ENCODE measurements at regions not wholly inside any gene's neighbourhood (a gene's known extent, or its start where the extent isn't known, plus 50 kb on each side); places are given as distances from the start of the nearest gene placed in this dataset.
A peak's percentile ranks its signal among the peaks of the same experiment; 100 is the strongest.

- Histone ChIP-seq H3K4me3 (no peak overlapping the region), H3K4me1 (peaks cover 24% of the 10 kb centered on the region), H3K4me2 (no peak overlapping the region), H3K27ac (peak overlapping the region in 1 of 2 experiments; percentile 11; a peak in 1 of 6 replicates), H3K9me3 (no peaks in the 10 kb centered on the region)
- DNase-seq (ENCODE audit: low read depth in 1 of 2, low spot score in 1 of 2) (no peak), FAIRE-seq (no peak), ATAC-seq (no peak)
- ChIA-PET CTCF (interaction anchor here (0.8 to 5.9 kb wide), 7 partner anchors 9 to 311 kb away, joined by 3 to 146 read pairs (median 5); no protein-coding TSS in a partner anchor), POLR2A (no interaction called here)
- 36% methylated on average over 4 of the region's 4 CpGs for WGBS (ENCODE audit: missing lambda C conversion rate)
- TF ChIP-seq CTCF (IDR thresholded peaks at IDR 0.05), result no peak
- no peak for TF ChIP-seq TFCP2L1 (CRISPR knock-in tag; IDR thresholded peaks at IDR 0.05)
- no peak for TF ChIP-seq NFE2L2 (conservative IDR thresholded peaks at IDR 0.05; ENCODE audit: low read length)
- no peak for TF ChIP-seq NR3C1 (IDR thresholded peaks at IDR 0.05)
- TF ChIP-seq POLR2AphosphoS2 (conservative IDR thresholded peaks at IDR 0.05; ENCODE audit: low read length), result no peak
- TF ChIP-seq ELK1 (IDR thresholded peaks at IDR 0.05; ENCODE audit: low read depth, low read length), result no peak
- no peak for TF ChIP-seq KDM5A (IDR thresholded peaks at IDR 0.05)
- TF ChIP-seq MAZ (IDR thresholded peaks at IDR 0.05; ENCODE audit: borderline replicate concordance, low read depth, low read length), result no peak
- TF ChIP-seq ZFP36 (IDR thresholded peaks at IDR 0.05; ENCODE audit: borderline replicate concordance, partially characterized antibody), result no peak
- no peak for TF ChIP-seq SREBF2 (IDR thresholded peaks at IDR 0.05)
- no peak for TF ChIP-seq REST (IDR thresholded peaks at IDR 0.05)
Observed at GRCh38 chr11:27187075-27187847, 146.6 kb downstream of the BBOX1 start.

GRCh38 chr11:27186580-27186979 is 146.0 kb downstream of the BBOX1 start:
- ATAC-seq (no peak), DNase-seq (ENCODE audit: low read depth in 1 of 2, low spot score in 1 of 2) (no peak), FAIRE-seq (no peak)
- Histone ChIP-seq H3K27ac (no peak overlapping the region; a peak in 1 of 6 replicates), H3K4me3 (no peak overlapping the region), H3K4me1 (peaks cover 24% of the 10 kb centered on the region), H3K4me2 (no peak overlapping the region), H3K9me3 (no peaks in the 10 kb centered on the region)
- POLR2A ChIA-PET, result interaction anchor here (0.5 kb wide), 1 partner anchor 301 kb away, joined by 4 read pairs; no protein-coding TSS in a partner anchor
- CTCF ChIA-PET, result interaction anchor here (0.8 to 5.9 kb wide), 6 partner anchors 9 to 311 kb away, joined by 3 to 146 read pairs (median 23); no protein-coding TSS in a partner anchor
- TF ChIP-seq CHD4 (IDR thresholded peaks at IDR 0.05; ENCODE audit: borderline replicate concordance) (no peak), USF2 (IDR thresholded peaks at IDR 0.05) (no peak), E2F6 (IDR thresholded peaks at IDR 0.05; ENCODE audit: borderline replicate concordance, low read depth) (no peak), CBX2 (IDR thresholded peaks at IDR 0.05; ENCODE audit: borderline replicate concordance, low read depth) (no peak), NPAS2 (CRISPR knock-in tag; IDR thresholded peaks at IDR 0.05; ENCODE audit: borderline replicate concordance) (no peak), PBX3 (IDR thresholded peaks at IDR 0.05) (no peak), MAX (IDR thresholded peaks at IDR 0.05) (no peak), TP53 (CRISPR knock-in tag; IDR thresholded peaks at IDR 0.05) (no peak)
